HCT116 (cell line): ENCODE measurements at regions not wholly inside any gene's neighbourhood (a gene's known extent, or its start where the extent isn't known, plus 50 kb on each side); places are given as distances from the start of the nearest gene placed in this dataset.

Experiments used
- ATAC-seq: fragments of 200-7000 bp; cut with Tn5 transposase; 2 replicates; pipeline ENCODE4 v1.9.1; 2020; ENCODE audit warnings: mild to moderate bottlenecking, moderate library complexity
- BruUV-seq: library from RNA; stranded (reverse); fragments of 400-500 nt; replicated peaks from 2 replicates; lab custom pipeline; 2021; lab: Mats Ljungman, UMichigan
- CTCF ChIA-PET: fragments of 300-600 bp; sonication (Branson Sonifier 250); formaldehyde crosslinking; loops from one replicate; lab custom pipeline; 2021; ENCODE audit warnings: antibody characterized with exemption; lab: Charles Lee
- POLR2A ChIA-PET: fragments of 300-600, 350-600 bp; sonication (Branson Sonifier 250); formaldehyde crosslinking; loops from one replicate; lab custom pipeline; 2021; ENCODE audit warnings: antibody characterized with exemption; lab: Charles Lee
- RAD21 ChIA-PET, 2 experiments: fragments of 300-600 bp; sonication (Branson Sonifier 250); formaldehyde crosslinking; loops; one replicate each; lab custom pipeline; 2023; ENCODE audit warnings: low total read pairs in 2 of 2; ENCODE audit not compliant: uncharacterized antibody in 2 of 2, unreplicated experiment in 2 of 2, low non-redundant PET in 1 of 2; lab: Charles Lee
- DNase-seq: peaks from one replicate; pipeline ENCODE4 v3.0.0-alpha.2; 2010; ENCODE audit warnings: low read depth, low spot score
- H2AFZ ChIP-seq: fragments of 200-600 bp; shearing (Covaris generic), sonication (generic); 2 replicates; pipeline ENCODE4 v1.6.1; 2017; ENCODE audit warnings: low read depth, mixed run types, mixed read lengths, antibody characterized with exemption, low read length; ENCODE audit not compliant: poor library complexity, severe bottlenecking
- H3K27ac ChIP-seq: 2 replicates; pipeline ENCODE4 v1.5.1; 2012; ENCODE audit warnings: low read depth, low read length
- H3K27me3 ChIP-seq: fragments of 200-600 bp; sonication (generic); 2 replicates; pipeline ENCODE4 v1.6.1; 2016; ENCODE audit warnings: mixed run types, low read length, mixed read lengths; ENCODE audit not compliant: insufficient read depth
- H3K36me3 ChIP-seq, 2 experiments: fragments of 200-500 bp in 1 of 2; fragments of 200-600 bp in 1 of 2; sonication (Bioruptor generic) in 1 of 2; sonication (generic) in 1 of 2; 2 replicates each; pipeline versions ENCODE4 v1.5.1 to v1.6.1; 2014 to 2016; ENCODE audit warnings: low read length in 2 of 2, inconsistent platforms in 1 of 2, mixed read lengths in 1 of 2, mixed run types in 1 of 2; ENCODE audit not compliant: insufficient read depth in 2 of 2, control insufficient read depth in 1 of 2
- H3K4me1 ChIP-seq, 2 experiments: fragments of 200-600 bp in 1 of 2; sonication (generic) in 1 of 2; 2 replicates each; pipeline versions ENCODE4 v1.5.1 to v1.6.1; 2012 to 2017; ENCODE audit warnings: low read length in 2 of 2, inconsistent platforms in 1 of 2, mild to moderate bottlenecking in 1 of 2, mixed read lengths in 1 of 2, mixed run types in 1 of 2, moderate library complexity in 1 of 2; ENCODE audit not compliant: insufficient read depth in 2 of 2, control insufficient read depth in 1 of 2
- H3K4me2 ChIP-seq: fragments of 200-600 bp; sonication (generic); 2 replicates; pipeline ENCODE4 v1.6.1; 2017; ENCODE audit warnings: mixed run types, low read length, mixed read lengths
- H3K4me3 ChIP-seq, 2 experiments: fragments of 200-600 bp in 1 of 2; sonication (generic) in 1 of 2; replicated peaks in 1 of 2; 2 replicates each; pipeline ENCODE4 v1.5.1; 2011 to 2016; ENCODE audit warnings: low read length in 2 of 2, control low read depth in 1 of 2, low read depth in 1 of 2, mild to moderate bottlenecking in 1 of 2, mixed read lengths in 1 of 2, mixed run types in 1 of 2
- H3K79me2 ChIP-seq: fragments of 200-600 bp; sonication (generic); 2 replicates; pipeline ENCODE4 v1.6.1; 2017; ENCODE audit warnings: mild to moderate bottlenecking, mixed run types, low read length, moderate library complexity, mixed read lengths; ENCODE audit not compliant: insufficient read depth
- H3K9ac ChIP-seq: fragments of 200-600 bp; sonication (generic); 2 replicates; pipeline ENCODE4 v1.6.1; 2016; ENCODE audit warnings: low read length, mixed read lengths
- H3K9me2 ChIP-seq: fragments of 200-600 bp; sonication (generic), shearing (Covaris generic); 2 replicates; pipeline ENCODE4 v1.6.1; 2017; ENCODE audit warnings: mixed run types, mild to moderate bottlenecking, moderate library complexity; ENCODE audit not compliant: insufficient read depth
- H3K9me3 ChIP-seq, 2 experiments: fragments of 200-500 bp in 1 of 2; fragments of 200-600 bp in 1 of 2; sonication (Bioruptor generic) in 1 of 2; sonication (generic) in 1 of 2; 2 replicates each; pipeline ENCODE4 v1.6.1; 2014 to 2017; ENCODE audit warnings: low read length in 2 of 2, mixed read lengths in 2 of 2, inconsistent platforms in 1 of 2, low read depth in 1 of 2, mild to moderate bottlenecking in 1 of 2, mixed run types in 1 of 2, moderate library complexity in 1 of 2; ENCODE audit not compliant: control insufficient read depth in 1 of 2, insufficient read depth in 1 of 2
- H4K20me1 ChIP-seq: fragments of 200-600 bp; sonication (generic), shearing (Covaris generic); 2 replicates; pipeline ENCODE4 v1.6.1; 2017; ENCODE audit warnings: mixed run types, mild to moderate bottlenecking, moderate library complexity; ENCODE audit not compliant: insufficient read depth
- CEBPB ChIP-seq: IDR thresholded peaks from 2 replicates; pipeline ENCODE4 v1.6.1; 2012; ENCODE audit warnings: low read depth
- EGR1 ChIP-seq: IDR thresholded peaks from 2 replicates; pipeline ENCODE4 v1.6.1; 2012; ENCODE audit warnings: low read depth
- EZH2phosphoT487 ChIP-seq: fragments of 200-600 bp; IDR thresholded peaks from 2 replicates; pipeline ENCODE4 v1.6.1; 2018; ENCODE audit warnings: antibody characterized with exemption, borderline replicate concordance
- FOSL1 ChIP-seq: IDR thresholded peaks from 2 replicates; pipeline ENCODE4 v1.6.1; 2012; ENCODE audit warnings: low read depth
- JUND ChIP-seq: IDR thresholded peaks from 2 replicates; pipeline ENCODE4 v1.6.1; 2012
- MAX ChIP-seq: IDR thresholded peaks from 2 replicates; pipeline ENCODE4 v1.6.1; 2012
- POLR2A ChIP-seq: IDR thresholded peaks from 2 replicates; pipeline ENCODE4 v1.7.0; 2011; ENCODE audit warnings: borderline replicate concordance; ENCODE audit not compliant: insufficient read depth, insufficient read length; ENCODE audit errors: extremely low read depth
- POLR2AphosphoS5 ChIP-seq: IDR thresholded peaks from 2 replicates; pipeline ENCODE4 v1.6.1; 2011; ENCODE audit warnings: mild to moderate bottlenecking, low read depth, low read length, moderate library complexity
- SIN3A ChIP-seq: IDR thresholded peaks from 2 replicates; pipeline ENCODE4 v1.6.1; 2012; ENCODE audit warnings: low read depth
- SP1 ChIP-seq: IDR thresholded peaks from 2 replicates; pipeline ENCODE4 v1.6.1; 2012; ENCODE audit warnings: low read depth
- TCF7L2 ChIP-seq: IDR thresholded peaks from 2 replicates; pipeline ENCODE4 v1.7.0; 2011; ENCODE audit warnings: borderline replicate concordance, inconsistent platforms; ENCODE audit not compliant: insufficient read depth, insufficient read length; ENCODE audit errors: extremely low read depth
- YY1 ChIP-seq: IDR thresholded peaks from 2 replicates; pipeline ENCODE4 v1.6.1; 2011; ENCODE audit warnings: low read length, low read depth, moderate library complexity, mild to moderate bottlenecking; ENCODE audit not compliant: insufficient replicate concordance; ENCODE audit errors: extremely low read depth
- intact Hi-C: fragments of 100-400 bp; cut with micrococcal nuclease; formaldehyde crosslinking; loops from 2 replicates; pipeline ENCODE4 v1.10.0; 2022
- TF ChIP-seq, protein P1 (sequence below): IDR thresholded peaks from 2 replicates; pipeline ENCODE4 v1.6.1; 2012

- Histone ChIP-seq H3K36me3 (no peaks in the 10 kb centered on the region), H3K4me1 (no peaks in the 10 kb centered on the region), H2AFZ (no peak overlapping the region), H3K9ac (no peak overlapping the region), H3K9me2 (no peaks in the 10 kb centered on the region), H4K20me1 (no peaks in the 10 kb centered on the region), H3K79me2 (no peaks in the 10 kb centered on the region), H3K4me3 (no peak overlapping the region), H3K9me3 (no peaks in the 10 kb centered on the region), H3K27ac (no peak overlapping the region), H3K4me2 (no peak overlapping the region), H3K27me3 (no peaks in the 10 kb centered on the region)
- intact Hi-C loops = no loop called here
- TF ChIP-seq, protein P1, sequence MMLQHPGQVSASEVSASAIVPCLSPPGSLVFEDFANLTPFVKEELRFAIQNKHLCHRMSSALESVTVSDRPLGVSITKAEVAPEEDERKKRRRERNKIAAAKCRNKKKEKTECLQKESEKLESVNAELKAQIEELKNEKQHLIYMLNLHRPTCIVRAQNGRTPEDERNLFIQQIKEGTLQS = no peak
- TF ChIP-seq SP1 (no peak), MAX (no peak), CEBPB (no peak), EGR1 (no peak), POLR2AphosphoS5 (no peak), TCF7L2 (no peak), YY1 (no peak), POLR2A (no peak), EZH2phosphoT487 (no peak), SIN3A (no peak), JUND (no peak), FOSL1 (no peak)
- BruUV-seq = no TSS peak
- DNase-seq (no peak), ATAC-seq (no peak)
- POLR2A ChIA-PET = no interaction called here
- CTCF ChIA-PET = no interaction called here
- RAD21 ChIA-PET = no interaction called here
Observed at GRCh38 chr2:173456960-173457359, 102.3 kb downstream of the CDCA7 start.

DNA sequence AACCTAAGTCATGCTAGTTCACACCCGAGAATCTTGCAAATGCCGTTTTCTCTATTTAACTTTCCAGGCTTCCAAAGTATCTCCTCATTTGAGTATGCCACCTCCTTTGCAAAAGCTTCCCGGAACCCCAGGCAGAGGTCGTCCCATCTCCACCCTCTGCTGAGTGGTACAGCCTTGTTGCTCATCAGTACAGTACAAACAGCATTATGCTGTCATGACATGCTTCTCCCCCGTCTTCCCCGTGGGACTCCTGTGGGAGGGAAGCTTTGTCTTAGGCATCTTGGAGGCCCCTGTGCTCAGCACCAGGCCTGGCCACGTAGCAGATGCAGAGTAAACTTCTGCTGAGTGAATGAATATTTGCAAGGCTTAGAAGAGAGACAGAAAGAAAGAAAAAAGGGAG lies 102.7 kb downstream of the CDCA7 start:
- no TSS peak for BruUV-seq
- Histone ChIP-seq H3K4me3 (no peak overlapping the region), H3K4me2 (no peak overlapping the region), H3K9ac (no peak overlapping the region), H4K20me1 (no peaks in the 10 kb centered on the region), H3K27ac (no peak overlapping the region), H3K27me3 (no peaks in the 10 kb centered on the region), H3K4me1 (no peaks in the 10 kb centered on the region), H3K79me2 (no peaks in the 10 kb centered on the region), H3K9me3 (no peaks in the 10 kb centered on the region), H3K9me2 (no peaks in the 10 kb centered on the region), H3K36me3 (no peaks in the 10 kb centered on the region), H2AFZ (no peak overlapping the region)
- TF ChIP-seq, protein P1 = no peak
- ChIA-PET CTCF (no interaction called here), POLR2A (no interaction called here), RAD21 (no interaction called here)
- DNase-seq (no peak), ATAC-seq (no peak)
- intact Hi-C loops = no loop called here
